Mesenchymal stem cell (in vitro differentiated cells and primary cell): ENCODE measurements at regions not wholly inside any gene's neighbourhood (a gene's known extent, or its start where the extent isn't known, plus 50 kb on each side); places are given as distances from the start of the nearest gene placed in this dataset.
"Not testable (repeated sequence)": the region's sequence is repeated elsewhere in the genome, so short reads cannot be mapped to it uniquely, and the experiment has no call there.

Experiments
- DNase-seq: peaks from one replicate; pipeline ENCODE4 v3.0.0-alpha.2; 2013
- H2AFZ ChIP-seq: one replicate; pipeline ENCODE4 v1.6.1; 2013; ENCODE audit warnings: low read depth, mild to moderate bottlenecking, control low read depth, inconsistent platforms, low read length, moderate library complexity
- H2AK5ac ChIP-seq: 2 replicates; pipeline ENCODE4 v1.6.1; 2013; ENCODE audit warnings: low read length, moderate library complexity, mild to moderate bottlenecking, inconsistent platforms; ENCODE audit not compliant: severe bottlenecking
- H2BK120ac ChIP-seq: one replicate; pipeline ENCODE4 v1.6.1; 2013; ENCODE audit warnings: low read depth, mild to moderate bottlenecking, inconsistent platforms, low read length, moderate library complexity
- H2BK12ac ChIP-seq, 2 experiments: one replicate each; pipeline ENCODE4 v1.6.1; 2013; ENCODE audit warnings: inconsistent platforms in 2 of 2, low read length in 2 of 2, mild to moderate bottlenecking in 2 of 2, moderate library complexity in 2 of 2, control low read depth in 1 of 2
- H2BK15ac ChIP-seq: one replicate; pipeline ENCODE4 v1.6.1; 2013; ENCODE audit warnings: mild to moderate bottlenecking, low read depth, inconsistent platforms; ENCODE audit not compliant: poor library complexity, severe bottlenecking
- H2BK5ac ChIP-seq: 2 replicates; pipeline ENCODE4 v1.6.1; 2013; ENCODE audit warnings: low read depth, mild to moderate bottlenecking, low read length, control low read depth, inconsistent platforms; ENCODE audit not compliant: poor library complexity, severe bottlenecking
- H3K14ac ChIP-seq, 2 experiments: one replicate each; pipeline ENCODE4 v1.6.1; 2013; ENCODE audit warnings: inconsistent platforms in 2 of 2, low read length in 2 of 2, control low read depth in 1 of 2, mild to moderate bottlenecking in 1 of 2, moderate library complexity in 1 of 2
- H3K18ac ChIP-seq, 2 experiments: one replicate each; pipeline ENCODE4 v1.6.1; 2013; ENCODE audit warnings: inconsistent platforms in 2 of 2, low read length in 2 of 2, control low read depth in 1 of 2, low read depth in 1 of 2, mild to moderate bottlenecking in 1 of 2
- H3K23ac ChIP-seq, 2 experiments: one replicate each; pipeline ENCODE4 v1.6.1; 2013; ENCODE audit warnings: inconsistent platforms in 2 of 2, low read length in 2 of 2, mild to moderate bottlenecking in 2 of 2, moderate library complexity in 2 of 2, control low read depth in 1 of 2
- H3K27ac ChIP-seq: 2 replicates; pipeline ENCODE4 v1.5.1; 2013; ENCODE audit warnings: mild to moderate bottlenecking, moderate library complexity, low read length, control low read depth, inconsistent platforms; ENCODE audit not compliant: poor library complexity, severe bottlenecking
- H3K27me3 ChIP-seq, 2 experiments: 2 replicates each; pipeline versions ENCODE4 v1.6.1 to v1.7.0; 2013; ENCODE audit warnings: low read length in 2 of 2, mild to moderate bottlenecking in 2 of 2, moderate library complexity in 2 of 2, control low read depth in 1 of 2, inconsistent platforms in 1 of 2; ENCODE audit not compliant: control insufficient read depth in 1 of 2, insufficient read depth in 1 of 2
- H3K36me3 ChIP-seq, 2 experiments: 2 replicates each; pipeline versions ENCODE4 v1.6.1 to v1.7.0; 2013; ENCODE audit warnings: low read length in 2 of 2, control low read depth in 1 of 2, inconsistent platforms in 1 of 2, low read depth in 1 of 2, mild to moderate bottlenecking in 1 of 2; ENCODE audit not compliant: insufficient read depth in 2 of 2, control insufficient read depth in 1 of 2
- H3K4ac ChIP-seq, 2 experiments: one replicate each; pipeline ENCODE4 v1.6.1; 2013; ENCODE audit warnings: inconsistent platforms in 2 of 2, low read length in 2 of 2, mild to moderate bottlenecking in 2 of 2, moderate library complexity in 2 of 2, control low read depth in 1 of 2, low read depth in 1 of 2
- H3K4me1 ChIP-seq: 2 replicates; pipeline ENCODE4 v1.6.1; 2013; ENCODE audit warnings: low read depth, low read length, control low read depth; ENCODE audit not compliant: control insufficient read depth, insufficient read depth
- H3K4me2 ChIP-seq: 2 replicates; pipeline ENCODE4 v1.6.1; 2013; ENCODE audit warnings: low read length, mild to moderate bottlenecking, inconsistent platforms; ENCODE audit not compliant: poor library complexity, severe bottlenecking
- H3K4me3 ChIP-seq, 2 experiments: 2 replicates each; pipeline versions ENCODE4 v1.5.1 to v1.7.0; 2013; ENCODE audit warnings: low read length in 2 of 2, mild to moderate bottlenecking in 2 of 2, control low read depth in 1 of 2, low read depth in 1 of 2; ENCODE audit not compliant: insufficient read depth in 1 of 2
- H3K79me1 ChIP-seq: replicated peaks from 2 replicates; pipeline ENCODE4 v1.6.1; 2013; ENCODE audit warnings: mild to moderate bottlenecking, control low read depth, low read length, inconsistent platforms; ENCODE audit not compliant: poor library complexity, severe bottlenecking
- H3K9ac ChIP-seq: 2 replicates; pipeline ENCODE4 v1.7.0; 2013; ENCODE audit warnings: mild to moderate bottlenecking, low read length, moderate library complexity
- H3K9me3 ChIP-seq: 2 replicates; pipeline ENCODE4 v1.7.0; 2013; ENCODE audit warnings: mild to moderate bottlenecking, low read length; ENCODE audit not compliant: control insufficient read depth
- H4K8ac ChIP-seq: one replicate; pipeline ENCODE4 v1.6.1; 2013; ENCODE audit warnings: inconsistent platforms, mild to moderate bottlenecking, low read length, moderate library complexity
- H4K91ac ChIP-seq: one replicate; pipeline ENCODE4 v1.6.1; 2013; ENCODE audit warnings: mild to moderate bottlenecking, low read length, inconsistent platforms
- WGBS: methylation state at CpG from one replicate; pipeline ENCODE4 v1.1.7; 2013; ENCODE audit warnings: mixed read lengths; 5-methylcytosine and 5-hydroxymethylcytosine counted together

DNA sequence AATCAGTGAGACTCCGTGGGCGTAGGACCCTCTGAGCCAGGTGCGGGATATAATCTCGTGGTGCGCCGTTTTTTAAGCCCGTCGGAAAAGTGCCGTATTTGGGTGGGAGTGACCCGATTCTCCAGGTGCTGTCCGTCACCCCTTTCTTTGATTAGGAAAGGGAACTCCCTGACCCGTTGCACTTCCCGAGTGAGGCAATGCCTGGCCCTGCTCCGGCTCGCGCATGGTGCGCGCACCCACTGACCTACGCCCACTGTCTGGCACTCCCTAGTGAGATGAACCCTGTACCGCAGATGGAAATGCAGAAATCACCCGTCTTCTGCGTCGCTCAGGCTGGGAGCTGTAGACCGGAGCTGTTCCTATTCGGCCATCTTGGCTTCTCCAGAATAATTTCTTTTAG lies 612.3 kb downstream of the RAPGEF2 start:
- H3K4me2 ChIP-seq, H3K4me3 ChIP-seq, H4K91ac ChIP-seq, H3K23ac ChIP-seq, H3K27me3 ChIP-seq, H2BK15ac ChIP-seq, DNase-seq, H2AK5ac ChIP-seq, H3K9me3 ChIP-seq, H2BK12ac ChIP-seq, H3K36me3 ChIP-seq, H3K79me1 ChIP-seq, H3K27ac ChIP-seq, H3K14ac ChIP-seq, H3K4me1 ChIP-seq, H2BK5ac ChIP-seq, H2AFZ ChIP-seq, H3K4ac ChIP-seq, H3K18ac ChIP-seq, H4K8ac ChIP-seq, H3K9ac ChIP-seq, H2BK120ac ChIP-seq: not testable (repeated sequence)
- WGBS: 95% methylated on average over 25 of the region's 25 CpGs

DNA sequence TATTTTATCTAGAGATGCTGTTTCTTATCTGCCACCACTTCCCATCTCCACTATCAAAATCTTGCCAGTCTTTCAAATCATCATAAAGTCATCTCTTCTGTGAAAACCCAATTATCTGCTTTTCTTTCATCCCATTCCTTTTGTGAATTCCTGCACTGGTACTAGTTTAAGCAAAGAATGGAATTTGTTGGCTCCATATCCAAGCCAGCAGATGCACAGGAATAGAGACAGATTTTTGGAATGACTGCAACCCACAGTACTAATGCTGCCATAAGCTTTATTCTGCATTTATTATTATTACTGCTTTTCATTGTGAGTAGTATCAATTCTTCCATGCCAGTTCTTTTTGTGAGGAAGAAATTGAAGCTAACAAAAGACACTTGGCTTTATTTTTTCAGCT lies 616.7 kb downstream of the RAPGEF2 start:
- Histone ChIP-seq H3K27ac (no peak overlapping the region), H3K14ac (no peak overlapping the region), H3K9me3 (no peaks in the 10 kb centered on the region), H3K4me3 (no peak overlapping the region), H2BK5ac (no peak overlapping the region), H2AK5ac (no peak overlapping the region), H4K8ac (no peak overlapping the region), H2BK15ac (no peak overlapping the region), H3K4me2 (no peak overlapping the region), H3K4me1 (peaks cover 5% of the 10 kb centered on the region), H2BK12ac (no peak overlapping the region), H3K18ac (no peak overlapping the region), H3K9ac (no peak overlapping the region), H2AFZ (no peak overlapping the region), H2BK120ac (no peak overlapping the region), H3K4ac (no peak overlapping the region), H3K79me1 (no peaks in the 10 kb centered on the region), H3K23ac (no peak overlapping the region), H3K36me3 (no peaks in the 10 kb centered on the region), H3K27me3 (no peaks in the 10 kb centered on the region), H4K91ac (no peak overlapping the region)
- DNase-seq: no peak

DNA sequence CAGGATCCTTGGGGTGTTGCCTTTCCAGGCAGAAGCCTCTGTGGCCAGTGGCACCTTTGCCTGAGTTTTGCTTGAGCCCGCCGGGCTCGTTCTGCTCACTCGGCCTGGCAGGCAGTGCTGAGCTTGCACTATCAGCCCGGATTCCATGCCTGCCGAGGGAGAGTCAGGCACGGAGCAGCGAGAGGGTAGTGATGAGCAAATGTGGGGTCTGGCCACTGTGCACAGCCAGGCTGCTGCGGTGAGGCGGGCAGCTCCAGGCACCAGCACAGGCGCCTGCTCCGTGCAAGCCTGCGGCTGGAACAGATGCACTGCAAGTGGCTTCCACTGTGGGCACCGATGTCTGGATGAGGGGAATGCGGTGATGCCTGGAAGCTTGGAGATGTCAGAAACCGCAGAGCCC lies 619.2 kb downstream of the RAPGEF2 start:
- Histone ChIP-seq H3K18ac (no peak overlapping the region), H3K23ac (peak overlapping the region in 1 of 2 experiments; percentile 9), H3K4ac (no peak overlapping the region), H3K4me2 (no peak overlapping the region), H3K36me3 (no peaks in the 10 kb centered on the region), H2AFZ (no peak overlapping the region), H2AK5ac (no peak overlapping the region), H3K27ac (no peak overlapping the region), H3K9ac (no peak overlapping the region), H3K9me3 (no peaks in the 10 kb centered on the region), H2BK12ac (no peak overlapping the region), H3K4me1 (peaks cover 5% of the 10 kb centered on the region), H3K27me3 (no peaks in the 10 kb centered on the region), H3K14ac (no peak overlapping the region), H4K91ac (no peak overlapping the region), H2BK15ac (no peak overlapping the region), H2BK120ac (no peak overlapping the region), H4K8ac (no peak overlapping the region), H3K4me3 (no peak overlapping the region), H2BK5ac (no peak overlapping the region), H3K79me1 (no peaks in the 10 kb centered on the region)
- 82% methylated on average over 16 of the region's 16 CpGs for WGBS
- DNase-seq: no peak

DNA sequence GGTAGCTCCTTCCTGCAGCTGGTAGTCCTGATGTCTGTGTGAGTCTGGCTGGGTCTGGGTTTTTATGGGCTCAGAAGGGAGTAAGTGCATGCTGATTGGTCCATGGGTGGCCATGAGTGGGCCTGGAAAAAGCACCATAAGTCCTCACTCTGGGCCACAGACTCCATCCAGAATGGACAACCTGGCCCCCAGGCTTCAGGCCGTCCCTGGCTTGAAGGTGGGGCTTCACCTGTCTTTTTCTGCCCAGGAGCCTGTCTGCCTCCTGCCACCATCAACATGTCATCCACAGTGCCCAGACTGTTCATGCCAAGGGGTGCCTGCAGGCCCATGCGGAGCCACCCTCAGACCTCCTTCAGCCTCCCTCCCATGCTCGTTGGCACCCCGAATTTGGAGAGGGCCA lies 620.0 kb downstream of the RAPGEF2 start:
- Histone ChIP-seq H2AK5ac (no peak overlapping the region), H3K14ac (no peak overlapping the region), H3K23ac (no peak overlapping the region), H3K9me3 (no peaks in the 10 kb centered on the region), H3K4me2 (no peak overlapping the region), H3K79me1 (no peaks in the 10 kb centered on the region), H2BK12ac (no peak overlapping the region), H3K36me3 (no peaks in the 10 kb centered on the region), H3K4me3 (no peak overlapping the region), H3K4ac (no peak overlapping the region), H3K9ac (no peak overlapping the region), H2AFZ (no peak overlapping the region), H2BK5ac (no peak overlapping the region), H3K27ac (no peak overlapping the region), H3K27me3 (no peaks in the 10 kb centered on the region), H2BK120ac (no peak overlapping the region), H3K18ac (no peak overlapping the region), H3K4me1 (peaks cover 5% of the 10 kb centered on the region), H4K8ac (no peak overlapping the region), H2BK15ac (no peak overlapping the region), H4K91ac (no peak overlapping the region)
- no peak for DNase-seq
- 92% methylated on average over 3 of the region's 4 CpGs for whole genome bisulfite sequencing
